Activated CD8-positive, alpha-beta memory T cell treated with anti-CD3 and anti-CD28 coated beads for 24 hours (primary cell): ENCODE measurements at regions not wholly inside any gene's neighbourhood (a gene's known extent, or its start where the extent isn't known, plus 50 kb on each side); places are given as distances from the start of the nearest gene placed in this dataset.

Experiments used
- DNase-seq: peaks from one replicate; pipeline ENCODE4 v3.0.0-alpha.2; 2020

DNA sequence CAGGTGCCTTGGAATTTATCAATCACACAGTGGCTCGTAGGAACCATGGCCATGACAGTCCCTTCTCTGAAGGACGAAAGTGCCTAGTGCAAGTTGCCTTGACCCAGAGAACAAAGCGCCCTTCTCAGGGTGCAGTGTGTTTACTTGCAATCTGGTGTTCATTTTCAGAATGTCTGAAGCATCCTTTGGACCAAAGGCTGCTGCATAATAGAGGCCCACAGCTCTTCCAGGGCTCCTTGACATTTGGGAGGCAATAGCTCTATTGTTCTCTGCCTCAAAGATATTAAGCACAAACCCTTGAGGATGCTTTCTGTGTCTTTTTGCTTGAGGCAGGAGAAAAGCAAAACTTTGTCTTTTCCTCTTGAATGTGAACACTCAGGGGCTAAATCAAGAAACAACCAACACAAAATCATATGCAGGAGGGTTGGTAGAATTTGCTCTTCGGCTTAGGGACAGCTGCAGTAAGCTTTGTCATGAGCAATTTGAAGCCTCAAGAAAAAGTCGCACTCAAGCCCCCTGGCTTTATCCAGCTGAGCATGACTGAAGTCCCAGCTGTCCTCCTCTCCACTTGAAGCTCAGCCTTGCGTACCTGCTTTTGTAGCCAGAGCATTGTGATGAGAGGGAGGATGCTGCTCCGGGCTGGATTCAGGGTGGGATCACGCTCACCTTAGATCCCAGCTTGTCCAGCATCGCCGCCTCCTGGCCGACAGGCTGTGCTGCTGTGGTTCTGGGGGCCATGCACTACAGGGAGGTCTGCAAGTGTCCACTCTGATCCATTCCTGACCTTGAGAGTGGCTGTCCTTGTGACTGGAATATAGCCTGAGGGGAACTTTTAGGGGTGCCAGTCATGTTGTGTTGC is 495.4 kb downstream of the CDH26 start:
- no peak for DNase-seq

DNA sequence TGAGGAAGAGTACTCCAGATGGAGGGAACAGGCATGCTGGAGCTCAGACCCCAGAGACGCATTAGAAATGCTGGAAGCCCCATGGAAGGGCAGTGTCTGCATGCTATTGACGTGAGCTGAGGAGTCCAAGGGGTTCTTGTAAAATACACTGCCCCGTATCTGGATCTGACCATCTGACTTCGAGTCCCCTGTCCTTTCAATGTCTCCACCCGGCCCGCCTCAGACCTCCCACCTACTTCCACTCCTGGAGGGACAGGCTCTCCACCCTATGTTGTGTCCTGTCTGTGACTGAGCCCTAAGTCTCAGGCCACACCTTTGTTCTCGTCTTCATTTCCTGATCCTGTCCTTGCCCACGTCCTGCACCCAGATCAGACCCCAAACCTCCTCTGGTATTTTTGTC is 496.3 kb downstream of the CDH26 start:
- no peak for DNase-seq

DNA sequence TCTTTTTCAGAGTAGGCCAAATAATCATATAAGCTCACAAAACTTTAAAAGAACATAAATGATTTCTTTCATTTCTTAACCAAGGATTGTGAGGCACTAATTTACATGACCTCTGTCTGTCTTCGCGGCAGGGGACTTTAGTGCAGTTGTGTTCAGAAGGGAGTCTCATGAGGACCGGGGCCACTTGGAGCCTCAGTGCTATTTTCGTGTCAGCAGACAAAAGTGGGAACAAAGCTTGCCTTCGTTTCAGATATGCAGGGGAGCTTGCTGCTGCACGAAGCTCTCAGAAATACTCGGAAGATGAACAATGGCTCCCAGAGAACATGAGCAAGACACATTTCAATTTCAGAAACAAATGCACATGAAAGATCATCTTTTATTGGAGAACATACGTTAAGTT is 497.0 kb downstream of the CDH26 start:
- DNase-seq, result no peak

DNA sequence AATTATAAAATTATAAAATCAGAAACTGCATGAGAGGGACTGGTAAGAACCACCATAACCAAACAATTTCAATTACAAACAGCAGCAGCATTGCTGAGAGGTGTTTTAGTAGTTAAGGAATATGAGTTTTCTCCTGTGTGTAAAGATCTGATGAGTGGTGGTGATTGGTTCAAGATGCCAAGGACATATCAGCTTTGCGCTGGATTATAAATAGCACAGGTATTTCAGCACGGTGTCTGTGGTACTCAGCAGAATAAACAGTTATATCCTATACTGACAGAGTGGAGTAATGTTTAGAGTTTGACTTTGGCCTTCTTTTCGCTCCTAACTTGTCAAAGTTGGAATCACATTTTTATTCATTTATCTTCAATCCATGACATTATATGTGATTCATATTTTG is 501.0 kb downstream of the CDH26 start:
- DNase-seq, result no peak

DNA sequence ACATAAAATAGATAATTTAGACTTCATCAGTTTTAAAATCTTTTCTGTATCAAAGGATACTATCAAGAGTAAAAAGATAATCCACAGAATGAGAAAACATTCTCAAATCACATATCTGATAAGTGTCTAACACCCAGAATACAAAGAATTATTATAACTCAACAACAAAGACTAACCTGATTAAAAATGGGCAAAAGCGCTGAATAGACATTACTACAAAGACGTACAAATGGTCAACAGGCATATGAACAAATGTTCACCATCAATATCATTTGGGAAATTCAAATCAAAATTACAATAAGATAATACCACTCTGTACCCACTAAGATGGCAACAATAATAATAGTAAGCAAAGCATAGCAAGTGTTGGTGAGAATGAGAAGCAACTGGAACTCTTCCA is 503.8 kb downstream of the CDH26 start:
- no peak for DNase-seq

DNA sequence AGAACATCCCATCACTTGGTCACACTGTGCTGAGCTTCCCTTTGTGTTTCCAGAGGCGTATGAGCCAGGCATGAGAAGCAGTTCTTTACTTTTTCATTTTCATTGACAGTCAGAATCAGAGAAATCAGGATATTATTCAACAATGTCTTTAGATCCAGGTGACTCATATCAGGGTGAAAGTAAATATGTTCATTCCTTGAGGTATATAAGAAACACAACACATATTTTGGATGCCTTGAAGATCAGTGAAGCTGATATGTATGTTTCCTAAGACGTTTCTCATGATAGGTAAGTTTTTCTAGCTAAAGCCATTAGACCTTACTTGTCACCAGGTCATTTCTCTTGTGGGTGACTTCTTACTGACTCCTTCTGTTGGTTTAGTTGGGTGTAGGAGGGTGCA is 505.6 kb downstream of the CDH26 start:
- DNase-seq, result no peak

DNA sequence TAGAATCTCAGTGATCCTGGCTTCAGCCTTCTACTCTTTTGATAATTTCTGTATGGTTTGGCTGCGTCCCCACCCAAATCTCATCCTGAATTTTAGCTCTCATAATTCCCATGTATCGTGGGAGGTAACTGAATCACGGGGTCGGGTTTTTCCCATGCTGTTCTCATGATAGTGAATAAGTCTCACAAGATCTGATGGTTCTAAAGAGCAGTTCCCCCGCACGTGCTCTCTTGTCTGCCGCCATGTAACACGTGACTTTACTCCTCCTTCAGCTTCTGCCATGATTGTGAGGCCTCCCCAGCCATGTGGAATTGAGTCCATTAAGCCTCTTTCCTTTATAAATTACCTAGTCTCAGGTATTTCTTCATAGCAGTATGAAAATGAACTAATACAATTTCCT is 507.2 kb downstream of the CDH26 start:
- no peak for DNase-seq

DNA sequence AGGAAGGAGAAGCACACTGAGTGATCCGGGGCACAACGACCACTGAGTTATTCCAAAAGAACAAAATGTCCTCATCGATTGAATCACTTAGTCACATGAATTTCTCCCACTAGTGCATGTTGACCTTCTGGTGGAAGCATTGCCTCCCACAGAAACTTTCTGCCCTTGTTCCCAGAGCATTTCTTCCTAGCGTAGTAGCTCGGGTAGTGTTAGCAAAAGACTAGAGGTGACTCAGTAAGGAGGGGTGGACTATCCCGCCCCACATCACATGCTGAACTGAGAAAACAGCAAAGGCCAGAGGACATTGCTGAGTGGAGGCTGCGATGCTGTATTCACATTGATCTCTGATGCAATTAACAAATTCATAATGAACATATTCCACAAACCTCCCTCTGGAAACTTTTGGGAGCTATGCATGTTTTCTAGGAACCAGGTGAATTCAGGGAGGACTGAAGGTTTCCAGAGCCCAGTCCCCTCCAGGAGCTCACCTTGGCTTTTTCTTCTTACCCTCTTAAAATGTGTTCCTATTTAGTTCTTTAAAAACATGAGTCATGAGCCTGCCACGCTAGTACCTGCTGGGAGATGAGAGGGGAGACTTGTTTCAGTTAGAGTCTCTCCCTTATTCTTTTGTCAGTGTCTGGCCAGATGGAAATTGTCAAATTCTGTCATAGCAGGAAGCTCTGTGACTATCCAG is 507.9 kb downstream of the CDH26 start:
- no peak for DNase-seq

DNA sequence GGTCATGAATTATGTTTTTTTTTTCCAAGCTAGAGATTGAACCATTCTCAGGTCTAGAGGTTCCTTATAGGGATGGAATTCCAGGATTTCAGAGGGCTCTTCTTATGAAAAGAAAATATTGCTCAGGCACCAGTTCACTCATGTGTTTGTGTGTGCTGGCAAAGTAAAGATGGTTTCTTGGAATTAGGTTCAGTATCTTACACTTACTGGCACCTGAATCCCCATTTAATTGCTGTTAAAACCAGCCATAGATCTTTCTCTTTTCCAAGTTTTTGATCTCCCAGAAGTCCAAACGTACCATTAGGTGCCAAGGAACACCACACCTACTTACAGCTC is 508.4 kb downstream of the CDH26 start:
- DNase-seq, result no peak

DNA sequence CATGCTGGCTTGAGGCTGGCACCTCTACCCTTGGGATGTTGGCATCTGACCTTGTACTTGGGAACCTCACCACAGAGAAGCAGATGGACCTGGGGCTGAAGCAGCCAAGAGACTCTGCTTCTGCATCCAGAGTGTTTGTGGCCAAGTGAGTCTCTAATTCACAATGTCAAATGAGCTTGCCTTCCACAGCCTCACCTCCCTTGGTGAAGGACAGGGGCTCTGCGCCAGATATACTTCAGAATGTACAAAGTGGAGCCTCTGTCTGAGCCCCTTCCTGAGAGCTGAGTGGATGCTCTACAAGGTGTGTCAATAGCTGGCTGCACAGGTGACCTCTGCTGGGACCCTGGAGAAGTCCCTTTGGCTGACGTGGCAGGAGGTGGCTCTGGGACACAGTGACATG is 508.9 kb downstream of the CDH26 start:
- DNase-seq, result no peak

DNA sequence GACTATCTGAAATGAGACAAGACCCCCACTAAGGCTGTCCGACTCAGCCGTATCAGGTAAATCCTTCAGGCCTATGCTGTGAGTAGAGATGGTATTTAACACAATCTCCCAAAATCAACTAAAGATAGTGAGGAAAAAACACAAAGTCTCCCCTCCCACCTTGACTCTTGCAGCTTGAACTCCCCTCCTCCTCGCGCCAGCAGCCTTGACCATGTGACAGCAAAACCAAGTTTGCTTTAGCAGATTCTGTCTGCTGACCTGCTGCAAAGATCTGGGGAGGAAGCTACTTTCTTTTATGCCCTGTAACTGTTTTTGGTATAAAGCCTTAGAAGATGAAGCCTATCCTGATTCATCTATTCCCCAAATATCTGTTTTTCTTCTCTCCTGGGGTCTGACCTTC is 509.5 kb downstream of the CDH26 start:
- DNase-seq, result no peak

DNA sequence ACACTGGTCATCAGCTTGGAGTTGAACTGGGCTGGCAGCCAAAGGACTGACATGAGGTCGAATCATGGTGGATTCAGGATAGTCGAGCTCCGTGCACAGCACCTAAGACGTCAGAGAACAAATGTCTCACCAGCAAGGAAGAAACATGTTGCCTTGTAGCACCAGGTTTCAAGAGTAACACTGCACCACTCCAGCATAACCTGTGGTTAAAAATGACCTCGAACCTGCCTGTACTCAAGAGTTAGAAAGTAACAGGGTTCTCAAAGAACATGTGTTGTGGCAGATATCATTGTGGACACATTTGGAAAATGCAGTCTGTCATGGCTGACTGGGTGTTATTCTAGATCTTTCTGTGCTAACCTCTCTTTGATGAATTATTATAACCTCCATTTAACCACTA is 511.6 kb downstream of the CDH26 start:
- no peak for DNase-seq

DNA sequence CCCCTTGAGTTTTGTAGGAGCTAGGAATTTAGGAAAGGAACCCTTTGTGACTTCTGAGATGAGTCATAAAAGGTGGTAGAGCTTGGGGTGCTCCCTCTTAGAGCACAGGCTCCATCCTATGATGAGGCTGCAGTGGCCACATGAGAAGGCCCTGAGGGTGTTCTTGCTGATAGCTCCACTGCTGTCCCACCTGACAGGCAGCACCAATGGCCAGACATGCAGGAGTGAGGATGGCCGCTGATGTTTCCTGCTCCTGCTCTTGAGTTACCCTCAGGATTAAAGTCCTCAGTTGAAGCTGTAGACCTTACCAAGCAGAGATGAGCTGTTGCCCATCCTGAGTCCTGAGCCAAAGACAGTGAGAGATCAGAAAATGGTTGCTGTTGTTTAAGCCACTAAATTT is 512.1 kb downstream of the CDH26 start:
- DNase-seq, result no peak

DNA sequence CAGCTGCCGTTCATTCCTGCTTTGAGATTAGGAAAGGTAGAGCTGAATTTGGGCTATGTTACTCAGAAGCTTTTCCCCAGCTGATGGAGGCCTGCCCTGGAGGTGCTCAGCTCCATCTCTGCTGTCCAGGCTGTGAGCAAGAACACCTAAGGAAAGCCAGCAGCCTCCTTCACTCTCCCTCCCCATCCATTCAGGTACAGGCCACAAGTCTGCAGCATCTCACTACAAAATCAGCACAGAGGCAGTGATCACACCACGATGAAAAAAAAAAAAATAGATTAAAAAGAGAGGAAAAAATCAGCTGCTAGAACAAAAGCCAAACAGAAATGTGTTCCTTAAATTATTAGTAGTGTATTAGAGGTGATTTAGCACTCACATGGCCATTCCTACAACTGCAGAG is 515.0 kb downstream of the CDH26 start:
- no peak for DNase-seq

DNA sequence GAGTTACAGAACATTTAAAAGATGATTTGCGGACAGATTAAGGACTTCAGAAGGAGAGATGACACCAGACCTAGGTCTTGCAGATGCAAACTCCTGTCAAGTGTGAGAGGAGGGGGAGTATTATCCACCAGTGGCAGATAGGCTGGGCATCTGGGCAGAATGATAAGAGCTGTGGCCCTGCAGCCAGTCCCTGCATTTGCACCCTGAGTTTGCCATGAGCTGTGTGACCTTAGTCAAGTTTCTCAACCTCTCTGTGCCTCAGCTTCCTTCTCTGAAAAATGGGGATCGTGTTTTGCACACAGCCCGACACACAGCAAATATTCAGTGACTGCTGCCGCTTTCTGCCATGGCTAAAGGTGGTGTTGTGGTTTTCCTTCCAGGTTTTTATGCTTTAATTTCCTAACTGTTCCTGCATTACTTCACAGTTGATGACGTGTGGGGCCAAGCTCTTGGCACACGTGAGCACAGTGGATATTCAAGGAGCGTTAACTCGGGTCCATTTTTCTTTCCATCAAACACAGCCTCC is 516.2 kb downstream of the CDH26 start:
- DNase-seq, result no peak

DNA sequence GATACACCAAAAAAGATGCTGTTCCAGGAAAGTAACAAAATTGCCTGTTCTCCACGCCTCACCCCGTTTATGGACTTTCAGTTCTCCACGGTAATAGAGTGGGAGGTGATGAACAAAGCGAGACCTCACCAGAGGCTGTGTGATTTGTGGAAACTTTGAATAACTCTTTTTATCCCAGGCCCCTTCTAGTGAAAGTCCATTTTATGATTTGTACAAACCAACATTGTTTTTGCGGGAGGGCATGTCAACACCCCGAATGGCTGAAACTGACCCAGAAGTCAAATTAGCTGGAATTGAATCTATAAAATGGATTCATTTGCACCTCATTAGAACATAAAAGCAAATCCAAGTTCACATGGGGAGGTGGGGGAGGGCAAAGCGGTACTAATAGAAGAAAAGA is 517.8 kb downstream of the CDH26 start:
- no peak for DNase-seq

DNA sequence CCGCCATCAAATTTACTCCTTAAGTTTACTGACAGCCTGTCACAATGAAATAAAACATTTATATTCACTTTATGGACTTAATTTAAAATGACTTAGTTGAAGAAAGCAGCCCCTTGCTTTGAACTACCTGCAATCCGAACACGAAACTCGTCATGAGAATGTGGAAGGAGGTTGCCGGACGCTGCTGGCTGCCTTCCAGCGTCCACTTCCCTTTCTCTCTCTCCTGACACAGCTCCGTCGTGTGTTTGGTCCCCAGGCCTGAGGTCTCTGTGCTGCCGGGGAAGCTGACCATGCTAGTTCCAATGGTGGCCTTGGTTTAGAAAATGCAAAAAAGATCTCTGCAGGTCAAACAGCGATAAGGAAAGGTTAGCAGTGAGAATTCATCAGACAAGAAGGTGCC is 519.7 kb downstream of the CDH26 start:
- DNase-seq, result no peak

DNA sequence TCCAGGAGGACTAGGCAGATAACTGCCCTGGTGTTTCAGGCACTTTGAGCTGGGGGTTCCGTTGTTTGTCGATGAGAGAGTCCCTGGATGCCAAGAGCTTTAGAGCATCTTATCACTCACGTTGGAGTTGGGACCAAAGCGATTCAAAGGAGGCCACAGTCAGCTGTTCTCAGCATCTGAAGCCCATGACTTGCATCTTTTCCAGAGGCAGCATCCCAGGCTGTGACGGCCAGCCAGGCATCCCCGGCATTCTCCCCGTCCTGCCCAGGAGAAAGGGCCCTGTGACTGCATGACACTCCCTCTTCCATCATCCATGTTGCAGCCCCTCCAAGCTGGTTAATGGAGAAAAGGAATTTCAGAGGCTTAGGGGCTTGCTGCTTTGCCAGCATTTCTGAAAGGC is 520.3 kb downstream of the CDH26 start:
- DNase-seq, result no peak

DNA sequence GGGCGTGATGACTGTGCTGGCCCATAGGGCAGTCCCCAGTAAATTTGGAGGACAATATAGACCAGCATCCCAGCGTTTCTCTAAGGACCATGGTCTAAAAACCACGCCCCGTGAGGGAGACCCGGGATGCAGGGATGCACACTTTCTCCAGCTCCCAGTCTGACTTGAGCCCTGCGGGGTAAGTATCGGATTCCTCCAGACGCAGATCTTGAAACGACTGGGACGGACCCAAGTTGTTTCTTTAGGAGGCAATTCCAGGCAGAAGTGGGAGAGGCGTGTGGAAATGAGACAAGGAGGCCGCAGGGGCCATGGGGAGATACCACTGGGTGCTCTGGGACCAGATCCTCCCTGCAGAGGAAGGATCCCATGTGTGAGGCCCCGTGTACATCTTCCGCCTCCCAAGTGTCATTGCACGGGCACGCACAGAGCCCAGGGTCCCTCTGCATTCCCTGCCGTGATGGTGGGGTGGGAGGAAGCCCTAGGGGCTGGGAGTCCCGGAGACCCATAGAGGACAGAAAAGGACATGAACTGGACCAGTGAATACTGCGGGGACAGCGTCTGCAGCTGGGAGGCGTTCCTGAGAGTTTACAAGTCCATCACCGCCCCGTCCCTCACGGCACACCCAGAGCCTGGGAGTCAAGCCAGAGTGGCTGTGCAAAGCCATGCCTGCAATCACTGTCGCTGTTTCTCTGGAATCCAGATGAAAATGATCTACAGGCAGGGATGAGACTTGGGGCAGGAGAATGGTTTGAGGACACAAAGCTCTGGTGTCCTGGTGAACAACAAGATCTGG is 522.9 kb downstream of the CDH26 start:
- no peak for DNase-seq

DNA sequence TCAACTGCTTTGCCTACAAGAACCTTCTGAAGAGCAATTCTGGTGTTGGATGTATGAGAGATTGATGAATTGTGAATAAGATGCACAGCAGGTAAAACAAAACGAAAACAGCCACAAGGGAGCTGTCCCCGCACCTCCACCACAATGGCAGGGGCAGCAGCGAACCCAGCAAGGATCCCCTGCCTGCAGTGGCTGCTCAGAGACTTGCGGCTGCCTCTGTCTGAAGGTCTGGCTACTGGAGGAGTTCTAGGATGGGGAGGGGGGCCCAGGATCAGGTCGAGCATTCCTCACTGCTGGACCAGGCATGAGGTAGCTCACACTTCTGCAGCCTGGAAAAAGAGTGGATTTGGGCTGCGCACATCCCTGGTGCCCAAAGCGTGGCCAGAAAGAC is 523.5 kb downstream of the CDH26 start:
- DNase-seq, result no peak

DNA sequence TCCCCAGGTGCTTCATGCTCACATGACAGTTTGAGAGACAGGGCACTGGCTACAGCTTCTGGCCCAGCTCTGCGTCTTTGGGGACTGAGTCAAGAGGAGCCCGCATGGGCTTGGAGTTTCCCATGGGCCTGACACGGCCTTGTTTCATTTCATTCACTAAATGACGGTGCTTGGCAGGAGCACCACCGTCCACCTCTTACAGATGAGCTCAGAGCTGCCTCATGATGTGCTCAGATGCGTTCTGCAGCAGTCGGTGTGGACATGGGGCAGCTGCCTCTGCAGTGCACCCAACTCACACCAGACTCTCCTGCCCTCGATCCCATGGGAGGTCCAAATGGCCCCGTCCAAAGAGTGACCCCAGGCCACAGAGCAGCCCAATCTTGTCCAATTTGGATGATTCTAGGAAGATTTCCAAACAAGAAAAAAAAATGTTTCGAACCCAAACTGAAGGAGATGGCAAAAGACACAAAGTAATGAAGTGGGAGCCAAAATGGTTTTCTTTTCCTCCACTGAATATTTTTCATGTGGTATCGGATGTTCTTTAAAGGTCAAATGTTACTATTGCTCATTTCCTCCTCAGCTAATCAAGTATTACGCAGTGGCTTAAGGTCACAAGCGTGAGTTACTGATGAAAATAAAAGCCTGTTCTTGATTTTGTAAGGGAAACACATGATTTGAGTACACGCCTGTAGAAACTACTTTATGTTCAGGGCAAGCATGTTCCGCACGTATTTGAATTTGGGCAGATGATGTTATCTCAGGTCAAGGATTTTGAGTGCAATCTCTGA is 524.2 kb downstream of the CDH26 start:
- DNase-seq, result no peak

DNA sequence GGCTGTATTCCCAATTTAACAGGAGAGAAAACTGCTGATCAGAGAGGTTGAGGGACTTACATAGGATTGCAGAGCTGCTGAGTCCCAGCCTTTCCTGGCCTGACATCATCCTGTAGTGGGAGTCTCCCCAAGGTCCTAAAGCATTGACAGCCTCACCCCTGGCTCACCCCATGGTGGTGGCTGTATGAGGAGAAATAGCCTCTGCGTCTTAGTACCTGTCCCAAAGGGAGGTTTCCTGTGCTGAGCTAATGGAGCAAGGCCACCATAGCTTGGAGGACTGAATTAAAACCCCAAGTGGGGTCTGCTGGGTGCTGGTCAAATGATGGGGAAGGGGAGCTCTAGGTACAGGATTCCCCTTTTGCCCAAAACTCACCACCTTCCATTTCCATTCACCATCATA is 525.1 kb downstream of the CDH26 start:
- DNase-seq, result no peak

DNA sequence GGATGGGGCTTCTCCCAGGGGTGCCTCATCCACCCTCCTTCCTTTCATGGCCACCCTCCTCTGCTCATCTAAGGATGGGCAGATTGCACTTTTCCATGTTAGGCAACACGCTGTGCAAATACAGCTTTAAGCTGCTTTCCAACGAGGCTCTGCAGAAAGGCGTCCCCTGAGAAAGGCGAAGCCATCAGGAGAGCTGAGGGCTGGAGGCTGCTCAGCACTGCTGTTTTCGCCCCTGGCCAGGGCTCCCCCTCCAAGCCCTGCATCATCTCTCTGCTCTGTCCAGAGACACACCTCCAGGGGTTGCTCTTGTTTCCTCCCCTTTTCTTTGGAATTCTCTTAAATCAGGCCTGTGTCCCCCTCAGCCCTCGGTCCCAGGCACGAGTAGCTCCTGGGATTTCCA is 526.1 kb downstream of the CDH26 start:
- no peak for DNase-seq
